Smooth muscle cell (in vitro differentiated cells): ENCODE measurements at regions not wholly inside any gene's neighbourhood (a gene's known extent, or its start where the extent isn't known, plus 50 kb on each side); places are given as distances from the start of the nearest gene placed in this dataset.

Experiments
- DNase-seq: peaks from one replicate; lab custom pipeline; 2025; ENCODE audit not compliant: unreplicated experiment; lab: John Stamatoyannopoulos, UW
- H2AFZ ChIP-seq: fragments of 200-600 bp; sonication (generic); 2 replicates; pipeline ENCODE4 v1.6.0; 2016; ENCODE audit warnings: antibody characterized with exemption, low read depth, mild to moderate bottlenecking
- H3F3A ChIP-seq: fragments of 200-600 bp; sonication (generic); 2 replicates; pipeline ENCODE4 v1.6.0; 2017; ENCODE audit warnings: antibody characterized with exemption, low read depth
- H3K27ac ChIP-seq: fragments of 200-600 bp; sonication (generic); 2 replicates; pipeline ENCODE4 v1.5.1; 2016; ENCODE audit warnings: low read depth, mild to moderate bottlenecking
- H3K27me3 ChIP-seq: fragments of 200-600 bp; sonication (generic); 2 replicates; pipeline ENCODE4 v1.6.1; 2016; ENCODE audit warnings: low read depth, mild to moderate bottlenecking
- H3K36me3 ChIP-seq: fragments of 200-600 bp; sonication (generic); 2 replicates; pipeline ENCODE4 v1.5.1; 2016; ENCODE audit warnings: low read depth
- H3K4me1 ChIP-seq: fragments of 200-600 bp; sonication (generic); 2 replicates; pipeline ENCODE4 v1.5.1; 2016; ENCODE audit warnings: low read depth
- H3K4me2 ChIP-seq: fragments of 200-600 bp; sonication (generic); 2 replicates; pipeline ENCODE4 v1.6.0; 2016; ENCODE audit warnings: mild to moderate bottlenecking
- H3K4me3 ChIP-seq: fragments of 200-600 bp; sonication (generic); 2 replicates; pipeline ENCODE4 v1.5.1; 2016; ENCODE audit warnings: mild to moderate bottlenecking
- H3K79me2 ChIP-seq: fragments of 200-600 bp; sonication (generic); 2 replicates; pipeline ENCODE4 v1.6.0; 2016; ENCODE audit warnings: low read depth, mild to moderate bottlenecking
- H3K9ac ChIP-seq: fragments of 200-600 bp; sonication (generic); 2 replicates; pipeline ENCODE4 v1.6.0; 2016; ENCODE audit warnings: low read depth
- H3K9me3 ChIP-seq: fragments of 200-600 bp; sonication (generic); replicated peaks from 2 replicates; pipeline ENCODE4 v1.5.1; 2016; ENCODE audit warnings: low read depth
- H4K20me1 ChIP-seq: fragments of 200-600 bp; sonication (generic); 2 replicates; pipeline ENCODE4 v1.6.0; 2016; ENCODE audit warnings: low read depth
- CTCF ChIP-seq: fragments of 200-600 bp; sonication (generic); IDR thresholded peaks from 2 replicates; pipeline ENCODE4 v1.5.1; 2017; ENCODE audit warnings: borderline replicate concordance, mild to moderate bottlenecking, antibody characterized with exemption; ENCODE audit not compliant: insufficient read depth, poor library complexity, severe bottlenecking
- WGBS: methylation state at CpG from one replicate; pipeline ENCODE4 v1.1.7; 2016; ENCODE audit warnings: low lambda C conversion rate; 5-methylcytosine and 5-hydroxymethylcytosine counted together

DNA sequence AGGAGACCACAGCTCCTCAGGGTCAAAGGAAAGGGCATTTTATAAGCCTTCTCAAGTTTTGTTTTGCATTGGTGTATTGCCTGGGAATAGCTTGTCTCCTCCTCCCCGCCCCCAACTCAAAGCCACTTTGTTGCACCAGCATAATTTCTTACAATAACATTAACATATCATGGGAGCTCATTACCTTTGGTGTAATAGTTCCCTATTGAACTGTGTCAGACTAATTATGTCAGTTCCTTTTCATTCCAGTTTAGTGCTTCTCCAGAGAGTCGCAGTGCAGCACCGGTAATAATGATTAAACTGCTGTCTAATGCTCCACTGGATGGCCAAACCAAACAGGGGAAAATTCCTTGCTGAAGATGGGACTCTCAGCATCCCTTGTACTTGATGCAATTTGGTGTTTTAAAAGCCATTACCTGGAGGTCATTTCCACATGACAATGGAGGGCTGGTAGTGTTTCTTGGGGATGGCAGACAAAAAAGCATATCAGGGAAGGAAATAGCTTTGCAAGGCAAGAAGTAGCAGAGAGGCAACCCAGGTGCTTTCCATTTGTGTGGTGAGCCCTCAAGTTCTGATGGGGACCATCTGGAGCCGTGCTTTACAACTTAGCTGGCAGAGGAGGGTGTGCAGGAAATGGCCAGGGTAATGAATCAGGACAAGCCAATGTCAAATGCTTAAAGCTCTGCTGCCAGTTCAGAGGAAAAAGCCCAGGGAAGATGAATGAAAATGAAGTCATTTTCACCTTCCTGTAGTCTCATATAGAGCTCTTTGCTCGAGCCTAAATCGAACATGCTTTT is 91.5 kb upstream of the NLRP1 start:
- H3K27me3 ChIP-seq = peaks cover 15% of the 10 kb centered on the region
- no peaks in the 10 kb centered on the region for H3K4me1 ChIP-seq
- H4K20me1 ChIP-seq = no peaks in the 10 kb centered on the region
- no peak overlapping the region for H3K4me3 ChIP-seq
- DNase-seq = no peak
- no peaks in the 10 kb centered on the region for H3K79me2 ChIP-seq
- no peak for TF ChIP-seq CTCF
- no peaks in the 10 kb centered on the region for H3K9me3 ChIP-seq
- H3K36me3 ChIP-seq = no peaks in the 10 kb centered on the region
- no peak overlapping the region for H2AFZ ChIP-seq
- no peak overlapping the region for H3K27ac ChIP-seq
- H3K4me2 ChIP-seq = no peak overlapping the region
- no peaks in the 10 kb centered on the region for H3F3A ChIP-seq
- H3K9ac ChIP-seq = no peak overlapping the region
- WGBS = 83% methylated on average over 6 of the region's 6 CpGs

DNA sequence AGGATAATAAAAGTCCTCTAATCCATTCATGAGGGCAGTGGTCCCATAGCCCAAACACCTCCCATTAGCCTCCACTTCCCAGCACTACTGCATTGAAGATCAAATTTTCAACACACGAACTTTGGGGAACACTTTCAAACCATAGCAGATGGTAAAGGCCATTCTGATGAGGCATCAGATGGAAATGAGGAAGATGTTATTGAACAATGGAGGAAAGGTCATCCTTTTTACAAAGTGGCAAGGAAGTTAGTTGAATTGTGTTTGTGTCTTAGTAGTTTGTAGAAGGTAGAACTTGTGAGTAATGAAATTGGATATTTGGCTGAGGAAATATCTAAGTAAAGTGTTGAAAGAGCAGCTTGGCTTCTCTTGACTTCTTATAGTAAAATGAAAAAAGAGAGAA is 93.3 kb upstream of the NLRP1 start:
- no peaks in the 10 kb centered on the region for H4K20me1 ChIP-seq
- no peak for TF ChIP-seq CTCF

GRCh38 chr17:5678171-5678570 is 93.9 kb upstream of the NLRP1 start:
- Histone ChIP-seq H3K4me3 (no peak overlapping the region), H3K4me2 (no peak overlapping the region), H3K9ac (no peak overlapping the region), H3K36me3 (no peaks in the 10 kb centered on the region), H3K4me1 (no peaks in the 10 kb centered on the region), H3K27ac (no peak overlapping the region), H3K9me3 (no peaks in the 10 kb centered on the region), H3F3A (no peaks in the 10 kb centered on the region), H2AFZ (no peak overlapping the region), H3K27me3 (peaks cover 15% of the 10 kb centered on the region), H4K20me1 (no peaks in the 10 kb centered on the region), H3K79me2 (no peaks in the 10 kb centered on the region)
- TF ChIP-seq CTCF = no peak
- DNase-seq = no peak
- WGBS = 80% methylated on average over 4 of the region's 4 CpGs

More for the DNA sequence above, 93.3 kb upstream of the NLRP1 start:
- H2AFZ ChIP-seq = no peak overlapping the region
- no peaks in the 10 kb centered on the region for H3K4me1 ChIP-seq
- no peak overlapping the region for H3K27ac ChIP-seq
- no peak for DNase-seq
- no peak overlapping the region for H3K9ac ChIP-seq
- WGBS = 55% methylated on average over 1 of the region's 1 CpG
- H3K4me2 ChIP-seq = no peak overlapping the region
- H3K36me3 ChIP-seq = no peaks in the 10 kb centered on the region
- H3K4me3 ChIP-seq = no peak overlapping the region
- H3K27me3 ChIP-seq = peaks cover 15% of the 10 kb centered on the region
- no peaks in the 10 kb centered on the region for H3K79me2 ChIP-seq
- no peaks in the 10 kb centered on the region for H3K9me3 ChIP-seq
- H3F3A ChIP-seq = no peaks in the 10 kb centered on the region

DNA sequence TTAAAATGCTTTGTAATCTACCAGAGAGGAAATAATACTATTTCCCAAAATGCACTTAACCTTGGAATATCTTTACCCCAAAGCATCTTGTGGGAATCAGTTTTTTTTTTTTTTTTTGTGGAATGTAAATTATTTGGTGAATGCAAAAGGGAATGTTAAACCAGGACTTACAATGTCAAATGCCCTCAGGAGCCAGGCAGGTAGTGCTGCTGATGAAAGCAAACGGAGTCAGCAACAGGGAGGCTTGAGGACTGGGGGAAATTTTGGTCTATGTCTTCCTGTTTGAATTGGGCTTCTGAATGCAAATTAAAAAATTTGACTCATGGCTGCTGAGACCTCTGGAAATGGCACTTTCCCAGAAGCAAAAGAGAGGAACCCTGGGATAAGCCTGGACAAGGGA is 96.5 kb upstream of the NLRP1 start:
- DNase-seq = no peak
- no peaks in the 10 kb centered on the region for H3K79me2 ChIP-seq
- no peak overlapping the region for H3K4me2 ChIP-seq
- no peak overlapping the region for H3K4me3 ChIP-seq
- H3F3A ChIP-seq = no peaks in the 10 kb centered on the region
- 26% methylated on average over 1 of the region's 1 CpG for WGBS
- H3K36me3 ChIP-seq = no peaks in the 10 kb centered on the region
- H2AFZ ChIP-seq = no peak overlapping the region
- TF ChIP-seq CTCF = no peak
- H3K27me3 ChIP-seq = peaks cover 14% of the 10 kb centered on the region
- H4K20me1 ChIP-seq = no peaks in the 10 kb centered on the region
- H3K9ac ChIP-seq = no peak overlapping the region
- H3K4me1 ChIP-seq = no peaks in the 10 kb centered on the region
- H3K9me3 ChIP-seq = no peaks in the 10 kb centered on the region
- no peak overlapping the region for H3K27ac ChIP-seq
